ENCODE measurements at regions not wholly inside any gene's neighbourhood (a gene's known extent, or its start where the extent isn't known, plus 50 kb on each side); places are given as distances from the start of the nearest gene placed in this dataset.
A peak's percentile ranks its signal among the peaks of the same experiment; 100 is the strongest.

- peaks cover 0 to 3% (median 0%) of the 10 kb centered on the region in 5 experiments for H3K9me3 ChIP-seq (ENCODE audit: control extremely low read depth in 1 of 5, control insufficient read depth in 4 of 5, insufficient read depth in 2 of 5, low read depth in 1 of 5, low read length in 4 of 5)
- no peaks in the 10 kb centered on the region for H3K36me3 ChIP-seq (ENCODE audit: control insufficient read depth in 4 of 4, insufficient read depth in 4 of 4, low read length in 3 of 4)
- no peak overlapping the region for H3K27ac ChIP-seq (ENCODE audit: insufficient read depth in 1 of 2, low read depth in 1 of 2, low read length in 2 of 2, poor library complexity in 1 of 2, severe bottlenecking in 2 of 2)
- no peak overlapping the region for H3K4me3 ChIP-seq (ENCODE audit: control insufficient read depth in 1 of 7, extremely low read depth in 1 of 7, insufficient read depth in 4 of 7, low read depth in 2 of 7, low read length in 6 of 7)
- ChIA-PET POLR2A (no interaction called here), CTCF (interaction anchor here (0.9 to 1.2 kb wide), 2 partner anchors 17 to 26 kb away, joined by 3 read pairs; no protein-coding TSS in a partner anchor)
- DNase-seq: no peak
- 96% methylated on average over 3 of the region's 3 CpGs for WGBS (ENCODE audit: insufficient coverage)
- no peaks in the 10 kb centered on the region for H3K4me1 ChIP-seq (ENCODE audit: control extremely low read depth in 1 of 4, control insufficient read depth in 4 of 4, insufficient read depth in 4 of 4, low read length in 3 of 4)
- no peaks in the 10 kb centered on the region for H3K27me3 ChIP-seq (replicated peaks in 2 of 5; ENCODE audit: control insufficient read depth in 4 of 5, insufficient read depth in 5 of 5, low read length in 4 of 5)
These were observed 104.8 kb downstream of the ELOVL4 start for GRCh38 chr6:79842376-79843040.

GRCh38 chr6:79841577-79842375 is 105.6 kb downstream of the ELOVL4 start:
- Histone ChIP-seq H3K4me1 (ENCODE audit: control extremely low read depth in 1 of 4, control insufficient read depth in 4 of 4, insufficient read depth in 4 of 4, low read length in 3 of 4) (no peaks in the 10 kb centered on the region), H3K27ac (ENCODE audit: insufficient read depth in 1 of 2, low read depth in 1 of 2, low read length in 2 of 2, poor library complexity in 1 of 2, severe bottlenecking in 2 of 2) (no peak overlapping the region), H3K4me3 (ENCODE audit: control insufficient read depth in 1 of 7, extremely low read depth in 1 of 7, insufficient read depth in 4 of 7, low read depth in 2 of 7, low read length in 6 of 7) (no peak overlapping the region), H3K9me3 (ENCODE audit: control extremely low read depth in 1 of 5, control insufficient read depth in 4 of 5, insufficient read depth in 2 of 5, low read depth in 1 of 5, low read length in 4 of 5) (peaks cover 0 to 3% (median 0%) of the 10 kb centered on the region in 5 experiments), H3K36me3 (ENCODE audit: control insufficient read depth in 4 of 4, insufficient read depth in 4 of 4, low read length in 3 of 4) (no peaks in the 10 kb centered on the region), H3K27me3 (replicated peaks in 2 of 5; ENCODE audit: control insufficient read depth in 4 of 5, insufficient read depth in 5 of 5, low read length in 4 of 5) (no peaks in the 10 kb centered on the region)
- ChIA-PET CTCF (interaction anchor here (0.9 to 1.2 kb wide), 2 partner anchors 16 to 26 kb away, joined by 3 read pairs; no protein-coding TSS in a partner anchor), POLR2A (no interaction called here)
- DNase-seq: peak in 1 of 3 donors; percentile 7
- WGBS (ENCODE audit: insufficient coverage): 43% methylated on average over 2 of the region's 4 CpGs

- no peak overlapping the region for H3K4me3 ChIP-seq (ENCODE audit: control insufficient read depth in 1 of 7, extremely low read depth in 1 of 7, insufficient read depth in 4 of 7, low read depth in 2 of 7, low read length in 6 of 7)
- no peak for DNase-seq
- H3K36me3 ChIP-seq (ENCODE audit: control insufficient read depth in 4 of 4, insufficient read depth in 4 of 4, low read length in 3 of 4): no peaks in the 10 kb centered on the region
- ChIA-PET CTCF (no interaction called here), POLR2A (no interaction called here)
- no peaks in the 10 kb centered on the region for H3K4me1 ChIP-seq (ENCODE audit: control extremely low read depth in 1 of 4, control insufficient read depth in 4 of 4, insufficient read depth in 4 of 4, low read length in 3 of 4)
- no peak overlapping the region for H3K27ac ChIP-seq (ENCODE audit: insufficient read depth in 1 of 2, low read depth in 1 of 2, low read length in 2 of 2, poor library complexity in 1 of 2, severe bottlenecking in 2 of 2)
- peaks cover 0 to 3% (median 0%) of the 10 kb centered on the region in 5 experiments for H3K9me3 ChIP-seq (ENCODE audit: control extremely low read depth in 1 of 5, control insufficient read depth in 4 of 5, insufficient read depth in 2 of 5, low read depth in 1 of 5, low read length in 4 of 5)
- H3K27me3 ChIP-seq (replicated peaks in 2 of 5; ENCODE audit: control insufficient read depth in 4 of 5, insufficient read depth in 5 of 5, low read length in 4 of 5): peaks cover 0 to 3% (median 0%) of the 10 kb centered on the region in 5 experiments
These were observed 108.5 kb downstream of the ELOVL4 start for GRCh38 chr6:79838851-79839250.

GRCh38 chr6:79833964-79834284 is 113.4 kb downstream of the ELOVL4 start:
- ChIA-PET CTCF (interaction anchor here (1.3 to 1.5 kb wide), 2 partner anchors 9 to 20 kb away, joined by 3 to 4 read pairs; no protein-coding TSS in a partner anchor), POLR2A (no interaction called here)
- Histone ChIP-seq H3K4me3 (ENCODE audit: control insufficient read depth in 1 of 7, extremely low read depth in 1 of 7, insufficient read depth in 4 of 7, low read depth in 2 of 7, low read length in 6 of 7) (no peak overlapping the region), H3K9me3 (ENCODE audit: control extremely low read depth in 1 of 5, control insufficient read depth in 4 of 5, insufficient read depth in 2 of 5, low read depth in 1 of 5, low read length in 4 of 5) (no peaks in the 10 kb centered on the region), H3K4me1 (ENCODE audit: control extremely low read depth in 1 of 4, control insufficient read depth in 4 of 4, insufficient read depth in 4 of 4, low read length in 3 of 4) (no peaks in the 10 kb centered on the region), H3K27me3 (replicated peaks in 2 of 5; ENCODE audit: control insufficient read depth in 4 of 5, insufficient read depth in 5 of 5, low read length in 4 of 5) (peaks cover 0 to 7% (median 0%) of the 10 kb centered on the region in 5 experiments), H3K36me3 (ENCODE audit: control insufficient read depth in 4 of 4, insufficient read depth in 4 of 4, low read length in 3 of 4) (no peaks in the 10 kb centered on the region), H3K27ac (ENCODE audit: insufficient read depth in 1 of 2, low read depth in 1 of 2, low read length in 2 of 2, poor library complexity in 1 of 2, severe bottlenecking in 2 of 2) (no peak overlapping the region)
- WGBS (ENCODE audit: insufficient coverage): 100% methylated on average over 3 of the region's 3 CpGs
- no peak for DNase-seq

- H3K36me3 ChIP-seq (ENCODE audit: control insufficient read depth in 4 of 4, insufficient read depth in 4 of 4, low read length in 3 of 4): no peaks in the 10 kb centered on the region
- ChIA-PET CTCF (interaction anchor here (1.3 to 1.5 kb wide), 2 partner anchors 9 to 19 kb away, joined by 3 to 4 read pairs; no protein-coding TSS in a partner anchor), POLR2A (no interaction called here)
- H3K27me3 ChIP-seq (replicated peaks in 2 of 5; ENCODE audit: control insufficient read depth in 4 of 5, insufficient read depth in 5 of 5, low read length in 4 of 5): peaks cover 0 to 7% (median 0%) of the 10 kb centered on the region in 5 experiments
- H3K27ac ChIP-seq (ENCODE audit: insufficient read depth in 1 of 2, low read depth in 1 of 2, low read length in 2 of 2, poor library complexity in 1 of 2, severe bottlenecking in 2 of 2): no peak overlapping the region
- no peaks in the 10 kb centered on the region for H3K9me3 ChIP-seq (ENCODE audit: control extremely low read depth in 1 of 5, control insufficient read depth in 4 of 5, insufficient read depth in 2 of 5, low read depth in 1 of 5, low read length in 4 of 5)
- no peaks in the 10 kb centered on the region for H3K4me1 ChIP-seq (ENCODE audit: control extremely low read depth in 1 of 4, control insufficient read depth in 4 of 4, insufficient read depth in 4 of 4, low read length in 3 of 4)
- DNase-seq: no peak
- 90% methylated on average over 2 of the region's 2 CpGs for WGBS (ENCODE audit: insufficient coverage)
- no peak overlapping the region for H3K4me3 ChIP-seq (ENCODE audit: control insufficient read depth in 1 of 7, extremely low read depth in 1 of 7, insufficient read depth in 4 of 7, low read depth in 2 of 7, low read length in 6 of 7)
These were observed 113.9 kb downstream of the ELOVL4 start for GRCh38 chr6:79833264-79833963.

GRCh38 chr6:79832723-79833122 is 114.6 kb downstream of the ELOVL4 start:
- no peaks in the 10 kb centered on the region for H3K9me3 ChIP-seq (ENCODE audit: control extremely low read depth in 1 of 5, control insufficient read depth in 4 of 5, insufficient read depth in 2 of 5, low read depth in 1 of 5, low read length in 4 of 5)
- no peaks in the 10 kb centered on the region for H3K4me1 ChIP-seq (ENCODE audit: control extremely low read depth in 1 of 4, control insufficient read depth in 4 of 4, insufficient read depth in 4 of 4, low read length in 3 of 4)
- no peak for DNase-seq
- H3K36me3 ChIP-seq (ENCODE audit: control insufficient read depth in 4 of 4, insufficient read depth in 4 of 4, low read length in 3 of 4): no peaks in the 10 kb centered on the region
- peaks cover 0 to 7% (median 0%) of the 10 kb centered on the region in 5 experiments for H3K27me3 ChIP-seq (replicated peaks in 2 of 5; ENCODE audit: control insufficient read depth in 4 of 5, insufficient read depth in 5 of 5, low read length in 4 of 5)
- CTCF ChIA-PET: interaction anchor here (1.3 to 1.5 kb wide), 2 partner anchors 8 to 19 kb away, joined by 3 to 4 read pairs; no protein-coding TSS in a partner anchor
- POLR2A ChIA-PET: no interaction called here
- WGBS (ENCODE audit: insufficient coverage): 88% methylated on average over 1 of the region's 2 CpGs
- H3K4me3 ChIP-seq (ENCODE audit: control insufficient read depth in 1 of 7, extremely low read depth in 1 of 7, insufficient read depth in 4 of 7, low read depth in 2 of 7, low read length in 6 of 7): no peak overlapping the region
- H3K27ac ChIP-seq (ENCODE audit: insufficient read depth in 1 of 2, low read depth in 1 of 2, low read length in 2 of 2, poor library complexity in 1 of 2, severe bottlenecking in 2 of 2): no peak overlapping the region
